ENCODE measurements at regions not wholly inside any gene's neighbourhood (a gene's known extent, or its start where the extent isn't known, plus 50 kb on each side); places are given as distances from the start of the nearest gene placed in this dataset.
A peak's percentile ranks its signal among the peaks of the same experiment; 100 is the strongest.
"Not testable (repeated sequence)": the region's sequence is repeated elsewhere in the genome, so short reads cannot be mapped to it uniquely, and the experiment has no call there.

DNA sequence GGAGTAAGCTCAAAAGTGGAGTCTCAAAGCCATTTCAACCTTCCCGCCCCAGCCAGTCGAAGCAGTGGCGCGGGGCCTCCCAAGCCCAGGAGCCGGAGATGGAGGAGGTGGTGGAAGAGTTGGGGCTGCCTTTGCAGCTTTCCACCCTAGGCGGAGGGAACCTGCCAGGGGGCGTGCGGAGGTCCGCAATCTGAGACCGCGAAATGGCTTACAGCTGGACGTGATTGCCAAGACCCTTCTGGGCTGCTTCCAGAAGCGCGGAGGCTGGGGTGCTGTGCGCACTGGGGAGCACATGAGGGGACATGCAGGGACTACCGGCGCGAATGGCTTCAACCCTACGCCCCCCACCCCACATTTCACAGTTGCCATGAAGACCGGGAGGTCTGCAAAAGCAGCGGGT lies 86.2 kb downstream of the PRR15 start:
- DNase-seq, result no peak

DNA sequence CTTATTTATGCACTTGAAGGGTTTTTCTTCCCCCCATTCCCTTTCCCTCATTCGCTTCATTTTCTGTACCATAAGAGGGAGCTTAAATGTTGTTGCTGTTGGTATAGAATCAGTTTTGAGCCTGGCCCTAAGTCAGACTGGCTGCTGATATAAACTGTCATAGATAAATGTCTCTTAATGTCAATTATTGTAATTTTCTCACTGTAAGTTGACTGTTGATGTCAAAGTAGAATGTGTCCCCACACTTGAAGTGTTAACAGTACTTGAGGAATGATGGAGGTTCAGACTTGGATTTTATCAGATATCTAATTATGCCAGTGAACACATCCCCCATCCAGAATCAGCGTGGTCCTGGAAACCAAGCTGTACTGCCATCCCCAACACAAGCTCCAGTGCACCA lies 87.8 kb downstream of the PRR15 start:
- no peak for DNase-seq

DNA sequence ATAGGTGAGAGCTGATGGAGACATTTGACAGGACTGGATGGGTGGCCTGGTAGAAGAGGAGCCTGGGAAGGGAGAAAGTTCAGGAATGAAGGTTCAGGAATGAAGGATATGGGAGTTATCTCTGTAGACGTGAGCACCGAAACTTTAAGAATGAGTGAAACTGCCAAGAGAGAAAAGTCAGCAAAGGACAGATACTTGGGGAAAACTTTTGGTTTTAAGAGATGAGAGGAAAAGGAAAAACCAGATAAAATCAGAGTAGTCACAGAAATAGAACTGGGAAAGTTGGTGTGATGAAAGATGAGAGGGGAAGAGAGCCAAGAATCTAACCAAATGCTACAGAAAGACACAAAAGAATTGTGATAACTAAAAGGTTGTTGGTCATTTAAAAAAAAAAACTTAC lies 88.9 kb downstream of the PRR15 start:
- DNase-seq, result no peak

DNA sequence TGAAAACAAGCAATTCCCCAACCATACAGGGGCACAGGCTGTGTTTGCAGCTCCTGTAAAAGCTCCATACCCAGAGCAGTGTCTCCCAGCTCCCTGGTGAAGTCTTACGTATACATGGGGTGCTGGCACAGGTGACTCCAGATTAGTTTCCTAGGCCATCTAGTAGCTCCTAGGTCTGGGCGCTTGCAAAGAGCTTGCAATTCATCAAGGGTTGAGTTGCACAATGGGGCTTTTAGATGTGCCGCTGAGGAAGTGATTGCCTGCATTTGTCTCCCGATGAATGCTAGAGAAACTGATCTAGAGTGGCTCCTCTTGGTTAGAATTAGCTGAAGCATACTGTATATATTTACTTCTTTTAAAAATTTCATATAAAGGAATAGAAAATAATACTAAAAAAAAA lies 90.7 kb downstream of the PRR15 start:
- not testable (repeated sequence) for DNase-seq

DNA sequence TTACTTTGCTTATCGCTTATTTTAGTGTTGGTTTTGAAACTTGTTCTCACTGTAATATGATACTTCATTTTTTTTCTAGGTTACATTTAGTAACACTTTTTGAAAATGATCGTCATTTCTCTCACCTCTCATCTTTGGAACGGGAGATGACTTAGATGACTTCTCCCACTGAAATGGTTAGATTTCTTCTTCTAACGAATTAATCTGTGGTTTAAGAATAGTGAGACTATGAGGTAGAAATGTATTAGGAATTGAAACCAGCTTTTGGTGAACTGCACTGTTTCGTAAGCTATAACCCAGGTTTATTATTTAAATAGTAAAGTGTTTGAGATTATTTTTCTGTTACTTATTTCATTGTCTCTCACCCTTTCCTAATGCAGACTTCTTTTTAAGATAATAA lies 93.7 kb downstream of the PRR15 start:
- no peak for DNase-seq

DNA sequence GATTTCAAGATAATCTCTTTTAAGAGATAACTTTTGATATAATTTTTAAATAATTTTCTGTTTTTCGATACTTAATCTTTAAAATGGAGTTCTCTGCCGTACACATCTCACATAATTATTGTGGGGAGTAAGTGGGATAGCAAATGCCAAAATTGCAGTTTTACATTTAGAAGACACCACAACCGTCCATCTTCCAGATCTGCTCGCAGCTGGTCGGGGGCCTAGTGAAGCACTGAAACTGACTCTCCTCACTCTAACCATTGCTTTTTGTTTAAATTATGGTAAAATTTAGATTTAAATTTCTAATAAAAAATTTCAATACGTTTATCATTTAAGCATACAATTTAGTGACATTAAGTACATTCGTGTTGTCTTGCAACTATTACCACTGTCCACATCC lies 94.2 kb downstream of the PRR15 start:
- no peak for DNase-seq

DNA sequence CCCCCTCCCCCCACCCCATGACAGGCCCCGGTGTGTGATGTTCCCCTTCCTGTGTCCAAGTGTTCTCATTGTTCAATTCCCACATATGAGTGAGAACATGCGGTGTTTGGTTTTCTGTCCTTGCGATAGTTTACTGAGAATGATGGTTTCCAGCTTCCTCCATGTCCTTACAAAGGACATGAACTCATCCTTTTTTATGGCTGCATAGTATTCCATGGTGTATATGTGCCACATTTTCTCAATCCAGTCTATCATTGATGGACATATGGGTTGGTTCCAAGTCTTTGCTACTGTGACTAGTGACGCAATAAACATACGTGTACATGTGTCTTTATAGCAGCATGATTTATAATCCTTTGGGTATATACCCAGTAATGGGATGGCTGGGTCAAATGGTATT lies 95.6 kb downstream of the PRR15 start:
- DNase-seq, result not testable (repeated sequence)

DNA sequence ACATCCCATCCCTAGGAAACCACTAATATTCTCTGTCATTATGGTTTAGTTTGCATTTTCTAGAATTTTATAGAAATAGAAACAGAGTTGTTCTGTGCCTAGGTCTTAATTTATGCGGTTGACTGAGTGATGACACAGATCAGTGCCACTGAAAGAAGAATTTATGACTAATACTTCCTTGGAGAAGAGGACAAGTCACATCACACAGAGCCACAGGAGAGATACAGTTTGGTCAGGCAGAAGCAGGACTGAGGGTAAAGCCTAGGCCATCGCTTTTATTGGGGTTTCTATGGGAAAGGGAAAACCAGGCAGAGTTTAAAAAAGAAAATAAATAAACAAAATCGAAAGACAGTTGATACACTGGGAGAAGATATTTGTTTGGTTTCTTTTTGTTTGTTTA lies 99.3 kb downstream of the PRR15 start:
- DNase-seq, result not testable (repeated sequence)

DNA sequence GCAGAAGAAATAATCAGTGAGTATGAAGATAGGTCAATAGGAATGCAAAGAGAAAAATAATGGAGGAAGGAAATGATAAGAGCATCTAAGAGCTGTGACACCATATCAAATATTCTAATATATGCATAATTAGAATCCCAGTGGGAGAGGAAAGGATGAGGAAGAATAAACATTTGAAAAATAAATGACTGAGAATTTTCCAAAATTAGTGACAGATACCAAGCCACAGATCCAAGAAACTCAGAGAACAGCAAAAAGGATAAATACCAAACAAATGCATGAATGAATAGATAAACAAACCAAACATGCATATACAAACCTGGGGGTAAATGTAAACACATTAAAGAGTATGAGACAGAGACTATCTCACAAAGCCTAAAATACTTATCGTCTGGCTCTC lies 101.4 kb downstream of the PRR15 start:
- DNase-seq, result not testable (repeated sequence)

DNA sequence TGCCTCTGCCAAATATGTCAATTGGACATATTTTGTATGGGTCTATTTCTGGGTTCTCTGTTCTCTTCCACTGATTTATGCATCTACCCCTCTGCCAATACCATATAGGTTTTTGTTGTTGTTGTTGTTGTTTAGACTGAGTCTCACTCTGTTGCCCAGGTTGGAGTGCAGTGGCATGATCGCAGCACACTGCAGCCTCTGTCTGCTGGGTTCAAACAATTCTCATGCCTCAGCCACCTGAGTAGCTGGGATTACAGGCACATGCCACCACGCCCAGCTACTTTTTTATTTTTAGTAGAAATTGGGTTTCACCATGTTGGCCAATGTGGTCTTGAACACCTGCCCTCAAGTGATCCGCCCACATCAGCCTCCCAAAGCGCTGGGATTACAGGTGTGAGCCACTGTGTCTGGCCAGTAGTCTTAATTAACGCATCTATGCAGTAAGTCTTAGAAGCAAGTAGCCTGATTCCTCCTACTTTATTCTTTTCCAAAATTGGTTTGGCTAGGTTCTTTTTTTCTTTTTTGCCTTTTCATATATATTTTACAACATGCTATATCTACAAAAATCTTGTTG lies 103.5 kb downstream of the PRR15 start:
- not testable (repeated sequence) for DNase-seq

DNA sequence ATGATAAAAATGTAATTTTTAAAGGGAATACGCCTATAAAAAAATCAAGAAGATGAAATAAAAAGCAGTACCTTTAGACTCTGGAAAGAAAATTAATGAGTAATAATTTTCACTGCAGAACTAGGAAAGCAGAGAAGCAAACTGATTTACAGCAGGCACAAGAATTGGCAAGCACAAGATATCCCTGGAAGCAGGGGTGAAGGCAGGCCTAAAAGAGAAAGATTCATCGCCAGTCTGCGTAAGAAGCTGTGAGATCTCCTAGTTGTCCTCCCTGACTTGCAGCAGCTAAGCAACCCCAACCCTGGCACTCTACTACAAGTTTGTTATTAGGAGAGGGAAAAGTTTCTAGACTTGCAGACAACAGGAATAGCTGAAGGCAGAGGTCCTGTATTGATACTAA lies 107.7 kb downstream of the PRR15 start:
- not testable (repeated sequence) for DNase-seq

DNA sequence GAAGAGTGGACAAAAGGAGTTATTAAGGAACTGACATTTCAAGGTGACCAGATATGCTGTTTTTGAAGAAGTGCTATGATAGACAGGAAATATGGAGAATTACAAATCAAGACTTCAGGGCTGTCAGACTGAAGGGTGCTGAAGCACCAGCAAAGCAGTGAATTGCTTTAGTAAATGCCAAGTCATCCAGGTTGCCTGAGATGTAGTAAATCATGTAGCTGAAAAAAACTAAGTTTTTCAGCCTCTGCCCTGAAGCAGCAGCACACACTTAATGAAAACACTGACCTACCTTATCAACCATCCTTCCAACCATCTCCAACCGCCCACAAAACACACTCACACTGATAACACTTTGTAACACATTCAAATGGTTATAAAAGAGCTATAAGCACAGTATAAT lies 110.0 kb downstream of the PRR15 start:
- DNase-seq, result not testable (repeated sequence)

DNA sequence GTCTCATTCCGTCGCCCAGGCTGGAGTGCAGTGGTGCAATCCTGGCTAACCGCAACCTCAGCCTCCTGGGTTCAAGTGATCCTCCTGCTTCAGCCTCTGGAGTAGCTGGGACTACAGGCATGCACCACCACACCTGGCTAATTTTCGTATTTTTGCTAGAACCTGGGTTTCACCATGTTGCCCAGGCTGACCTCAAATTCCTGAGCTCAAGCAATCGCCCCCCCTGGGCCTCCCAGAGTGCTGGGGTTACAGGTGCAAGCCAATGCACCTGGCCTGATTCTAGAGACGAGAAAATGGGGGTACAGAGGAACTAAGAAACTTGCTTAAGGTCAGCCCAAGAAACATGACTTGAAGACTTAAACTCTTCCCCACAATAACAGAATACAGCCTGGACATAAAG lies 111.0 kb downstream of the PRR15 start:
- DNase-seq, result not testable (repeated sequence)

DNA sequence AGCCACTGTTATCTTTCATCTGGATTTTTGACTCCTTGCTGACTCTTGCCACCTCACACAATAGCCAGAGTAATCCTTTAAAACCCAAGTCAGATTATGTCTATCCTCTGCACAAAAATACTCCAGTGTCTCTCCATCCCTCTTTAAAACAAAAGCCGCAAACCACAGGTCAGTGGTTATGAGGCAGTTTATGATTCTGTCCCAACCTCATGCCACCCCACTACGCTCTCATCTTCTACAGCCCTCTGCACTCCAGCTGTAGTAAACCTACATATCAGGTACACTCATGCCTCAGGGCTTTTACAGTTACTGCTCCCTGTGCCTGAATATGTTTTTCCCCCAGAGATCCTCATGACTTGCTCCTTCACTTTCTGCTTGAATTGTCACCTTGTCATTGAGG lies 113.6 kb downstream of the PRR15 start:
- not testable (repeated sequence) for DNase-seq

DNA sequence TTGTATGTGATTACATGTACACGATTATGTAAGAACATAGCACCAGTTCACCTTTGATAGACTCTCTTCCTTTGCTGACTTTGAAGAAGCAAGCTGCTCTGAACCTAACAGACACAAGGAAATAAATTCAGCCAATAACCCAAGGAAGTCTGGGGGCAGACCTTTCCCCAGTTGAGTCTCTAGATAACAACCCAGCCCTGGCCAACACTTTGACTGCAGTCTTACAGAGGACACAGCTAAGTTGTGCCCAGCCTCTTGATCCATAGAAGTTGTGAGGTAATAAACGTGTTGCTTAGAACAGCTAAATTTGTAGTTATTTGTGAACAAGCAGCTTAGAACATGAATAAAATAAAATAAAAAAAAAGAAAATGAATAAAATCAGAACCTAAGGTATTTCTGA lies 116.3 kb downstream of the PRR15 start:
- DNase-seq, result not testable (repeated sequence)

DNA sequence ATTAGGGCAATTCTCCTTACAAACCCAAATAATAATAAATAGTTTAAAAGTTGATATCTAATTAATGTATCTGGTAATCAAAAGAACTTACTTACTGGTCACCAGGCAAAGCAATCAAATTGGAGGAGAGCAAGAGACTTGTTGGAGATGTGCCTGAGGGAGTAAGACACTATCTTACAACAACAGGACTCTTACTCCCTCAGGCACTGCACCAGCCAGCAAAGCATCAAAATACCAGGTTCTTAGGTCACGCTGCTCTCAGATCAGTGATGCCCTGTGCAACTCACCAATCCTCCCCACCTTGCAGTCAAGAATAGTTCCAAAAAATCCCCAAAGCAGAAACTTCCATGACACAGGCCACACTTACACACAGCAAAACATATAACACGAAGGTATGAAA lies 117.0 kb downstream of the PRR15 start:
- DNase-seq, result not testable (repeated sequence)

DNA sequence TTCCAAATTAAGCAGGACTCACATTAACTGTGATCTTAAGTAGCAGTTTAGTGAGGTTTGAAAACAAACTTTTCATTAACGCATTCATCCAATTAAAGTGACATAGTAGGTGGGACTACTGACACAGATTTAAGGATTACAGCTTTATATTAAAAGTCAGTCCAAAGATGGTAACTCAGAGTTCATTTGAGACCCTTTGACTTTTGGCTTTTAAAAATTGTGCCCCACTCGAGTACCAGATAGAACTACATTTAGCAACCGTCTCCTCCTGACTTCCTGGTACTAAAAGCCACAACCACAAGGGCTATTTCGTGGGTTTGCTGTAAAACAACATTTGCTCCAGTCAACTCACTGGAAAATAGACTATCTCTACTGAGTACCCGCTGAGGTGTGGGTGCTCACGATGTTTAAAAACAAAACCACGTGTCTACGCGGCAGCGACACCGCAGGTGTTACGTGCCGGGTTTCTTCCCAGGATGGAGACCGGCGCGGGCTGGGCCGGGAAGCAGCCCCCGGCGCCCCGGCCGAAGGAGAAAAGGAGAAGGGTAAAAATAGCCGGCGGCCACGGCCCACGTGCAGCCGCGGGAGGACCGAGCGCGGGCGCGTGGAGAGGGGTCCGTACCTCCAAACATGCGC lies 120.6 kb downstream of the PRR15 start:
- not testable (repeated sequence) for DNase-seq

DNA sequence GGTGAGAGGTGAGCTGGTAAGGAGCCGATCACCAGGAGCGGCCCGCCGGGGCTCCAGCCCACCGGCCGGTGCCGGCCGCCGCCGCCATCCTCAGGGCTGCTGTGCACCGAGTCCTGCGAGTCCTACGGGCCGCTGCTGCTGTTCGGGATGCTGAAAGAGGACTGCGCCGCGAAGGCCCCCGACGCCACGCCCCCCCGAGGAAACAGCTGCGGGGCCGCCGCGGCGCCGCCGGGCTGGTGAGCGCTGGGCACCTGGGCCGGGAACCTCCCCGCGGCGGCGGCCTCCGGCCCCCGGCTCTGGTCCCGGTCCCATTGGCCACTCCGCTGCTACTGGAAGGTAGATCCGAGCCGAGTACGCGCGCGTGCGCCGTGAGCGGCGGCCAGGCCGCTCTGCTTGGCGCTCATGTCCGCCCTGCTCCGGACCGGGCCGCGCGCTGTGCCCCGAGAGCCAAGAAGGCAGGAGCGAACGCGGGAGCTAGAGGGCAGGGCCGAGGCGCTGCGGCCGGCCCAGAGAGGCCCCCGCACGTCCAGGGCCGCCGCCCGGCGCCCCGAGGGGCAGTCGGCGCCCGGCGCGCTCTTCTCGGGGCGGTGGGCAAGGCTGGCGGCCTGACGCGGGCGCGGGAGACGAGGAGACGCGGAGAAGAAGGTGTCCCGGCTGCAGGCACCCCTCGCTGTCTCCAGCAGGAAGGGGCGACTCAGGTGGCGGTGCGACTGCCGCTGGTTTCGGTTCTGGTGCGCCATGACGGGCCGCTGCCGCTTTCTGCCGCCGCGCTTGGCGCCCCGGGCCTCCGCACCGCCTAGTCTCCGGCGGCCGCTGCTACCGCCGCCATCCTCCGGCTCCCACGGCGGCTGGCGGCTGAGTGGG lies 121.3 kb upstream of the WIPF3 start:
- peak; percentile 58 for DNase-seq

DNA sequence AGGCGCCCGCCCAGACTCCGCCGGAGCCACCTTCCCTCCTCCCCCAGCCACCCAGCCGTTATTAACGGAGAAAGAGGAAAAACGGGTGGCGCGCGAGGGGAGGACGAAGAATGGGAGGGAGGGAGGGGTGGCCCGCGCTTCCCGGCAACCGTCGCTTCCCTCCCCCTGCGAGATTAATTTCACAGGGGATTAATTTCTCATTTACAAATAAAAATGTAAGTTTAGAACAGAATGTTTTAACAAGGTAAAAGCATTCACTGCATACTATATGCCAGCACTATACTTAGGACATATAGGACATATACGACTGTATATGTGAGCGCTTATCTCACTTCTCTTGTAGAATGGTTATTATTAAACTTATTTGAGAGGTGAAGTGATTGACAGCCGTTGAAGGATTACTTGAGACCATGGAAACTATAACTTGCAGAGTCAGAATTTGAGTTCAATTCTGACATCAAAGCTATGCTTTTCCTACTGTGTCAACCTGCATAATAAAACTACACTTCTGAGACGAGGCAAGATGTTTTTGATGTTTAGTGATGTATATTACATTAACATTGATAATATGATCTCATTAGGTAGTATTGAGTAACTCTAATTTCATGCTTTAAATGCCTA lies 120.5 kb upstream of the WIPF3 start:
- not testable (repeated sequence) for DNase-seq

DNA sequence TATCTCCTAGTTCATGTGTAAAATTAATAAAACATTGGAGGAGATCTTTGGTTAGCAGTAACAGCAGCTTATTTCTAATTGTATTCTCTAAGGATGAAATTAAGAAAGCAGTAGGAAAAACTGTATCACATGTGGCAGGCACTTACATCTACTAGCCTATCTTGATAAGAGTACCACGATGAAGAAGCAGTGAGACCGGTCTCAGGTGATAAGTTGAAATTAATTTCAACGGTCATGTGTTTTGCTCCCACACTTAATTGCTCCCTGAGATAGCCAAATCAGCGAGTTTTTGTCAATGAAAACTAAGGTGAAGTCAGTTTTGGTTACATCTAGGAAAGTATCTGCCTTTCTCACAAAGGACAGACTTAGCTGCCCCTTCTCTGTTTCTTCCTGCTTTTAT lies 115.8 kb upstream of the WIPF3 start:
- DNase-seq, result not testable (repeated sequence)

DNA sequence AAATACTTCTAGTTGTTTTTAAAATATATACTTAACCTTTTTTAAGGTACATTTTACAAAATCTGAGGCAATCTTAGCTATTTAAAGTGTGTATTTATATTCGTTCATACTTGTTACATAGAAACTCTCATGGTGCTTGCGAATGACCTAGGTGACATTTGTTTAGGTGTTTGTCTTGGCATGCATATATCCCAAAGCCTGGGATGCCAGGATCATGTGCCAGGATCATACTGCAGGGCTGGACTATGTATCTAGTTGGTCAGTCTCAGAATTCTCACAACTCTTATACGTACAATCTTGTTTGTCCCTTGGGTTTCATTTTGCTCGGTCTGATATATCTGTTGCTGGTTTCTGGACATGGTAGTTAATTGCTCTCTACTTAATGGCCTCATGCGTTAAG lies 109.9 kb upstream of the WIPF3 start:
- DNase-seq, result not testable (repeated sequence)

DNA sequence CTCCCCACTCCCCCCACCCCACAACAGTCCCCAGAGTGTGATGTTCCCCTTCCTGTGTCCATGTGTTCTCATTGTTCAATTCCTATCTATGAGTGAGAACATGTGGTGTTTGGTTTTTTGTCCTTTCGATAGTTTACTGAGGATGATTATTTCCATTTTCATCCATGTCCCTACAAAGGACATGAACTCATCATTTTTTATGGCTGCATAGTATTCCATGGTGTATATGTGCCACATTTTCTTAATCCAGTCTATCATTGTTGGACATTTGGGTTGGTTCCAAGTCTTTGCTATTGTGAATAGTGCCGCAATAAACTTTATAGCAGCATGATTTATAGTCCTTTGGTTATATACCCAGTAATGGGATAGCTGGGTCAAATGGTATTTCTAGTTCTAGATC lies 106.6 kb upstream of the WIPF3 start:
- not testable (repeated sequence) for DNase-seq

DNA sequence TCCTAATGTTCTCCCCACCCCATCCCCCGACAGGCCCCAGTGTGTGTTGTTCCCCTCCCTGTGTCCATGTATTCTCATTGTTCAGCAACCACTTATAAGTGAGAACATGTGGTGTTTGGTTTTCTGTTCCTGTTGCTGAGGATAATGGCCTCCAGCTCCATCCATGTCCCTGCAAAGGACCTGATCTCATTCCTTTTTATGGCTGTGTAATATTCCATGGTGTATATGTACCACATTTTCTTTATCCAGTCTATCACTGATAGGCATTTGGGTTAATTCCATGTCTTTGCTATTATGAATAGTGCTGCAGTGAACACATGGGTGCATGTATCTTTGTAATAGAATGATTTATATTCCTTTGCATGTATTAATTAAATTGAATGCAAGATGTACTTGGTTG lies 104.8 kb upstream of the WIPF3 start:
- not testable (repeated sequence) for DNase-seq

DNA sequence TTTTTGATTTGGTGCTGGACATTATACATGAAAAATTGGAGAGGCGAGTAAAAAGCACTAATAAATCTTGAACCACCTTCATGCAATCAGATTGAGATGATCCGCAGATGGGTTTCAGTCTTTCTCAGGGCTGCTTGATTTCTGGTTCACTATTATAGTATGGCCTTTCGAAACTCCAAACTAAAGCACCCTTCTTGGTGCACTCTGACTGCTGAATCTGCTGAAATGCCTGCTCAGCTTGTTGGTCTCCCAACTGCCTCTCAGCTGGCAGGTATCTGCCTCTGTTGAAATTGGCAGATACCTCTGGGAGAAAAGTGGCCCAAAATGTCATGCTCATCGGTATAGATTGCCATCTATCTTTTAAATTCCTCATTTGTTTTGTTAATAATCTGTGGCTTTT lies 102.5 kb upstream of the WIPF3 start:
- not testable (repeated sequence) for DNase-seq
